Endothelial cell of umbilical vein (primary cell): ENCODE measurements at regions not wholly inside any gene's neighbourhood (a gene's known extent, or its start where the extent isn't known, plus 50 kb on each side); places are given as distances from the start of the nearest gene placed in this dataset.

Source experiments
- BruUV-seq: library from RNA; stranded (reverse); fragments of 400-500 nt; replicated peaks from 2 replicates; lab custom pipeline; 2021; lab: Mats Ljungman, UMichigan
- CTCF ChIA-PET: fragments of 300-600, 350-600 bp; sonication (Branson Sonifier 250); formaldehyde crosslinking; loops from one replicate; lab custom pipeline; 2021; ENCODE audit warnings: antibody characterized with exemption, inconsistent platforms; lab: Charles Lee
- POLR2A ChIA-PET: fragments of 300-600, 350-600 bp; sonication (Branson Sonifier 250); formaldehyde crosslinking; loops from one replicate; lab custom pipeline; 2021; ENCODE audit warnings: antibody characterized with exemption, inconsistent platforms; lab: Charles Lee
- DNase-seq: peaks from one replicate; pipeline ENCODE4 v3.0.0-alpha.2; 2011; ENCODE audit warnings: low read depth, low spot score
- FAIRE-seq: peaks from 2 replicates; lab custom pipeline; 2011; peaks lifted over from hg19 to GRCh38; lab: Jason Lieb, UNC
- H2AFZ ChIP-seq: 2 replicates; pipeline ENCODE4 v1.6.0; 2012; ENCODE audit warnings: low read depth, low read length, control low read depth, inconsistent platforms
- H3K27ac ChIP-seq: 2 replicates; pipeline ENCODE4 v1.5.1; 2011; ENCODE audit warnings: low read depth, mild to moderate bottlenecking, control low read depth, low read length, moderate library complexity; ENCODE audit not compliant: insufficient read depth
- H3K27me3 ChIP-seq, 2 experiments: 2 replicates each; pipeline versions ENCODE4 v1.6.0 to v1.6.1; 2011; ENCODE audit warnings: low read length in 2 of 2, mixed read lengths in 1 of 2; ENCODE audit not compliant: control insufficient read depth in 2 of 2, insufficient read depth in 2 of 2
- H3K36me3 ChIP-seq, 2 experiments: 2 replicates in 1 of 2; 3 replicates in 1 of 2; pipeline ENCODE4 v1.5.1; 2011; ENCODE audit warnings: low read length in 2 of 2, mild to moderate bottlenecking in 1 of 2, moderate library complexity in 1 of 2; ENCODE audit not compliant: control insufficient read depth in 2 of 2, insufficient read depth in 2 of 2; ENCODE audit errors: extremely low read depth in 1 of 2
- H3K4me1 ChIP-seq: 3 replicates; pipeline ENCODE4 v1.5.1; 2011; ENCODE audit warnings: mild to moderate bottlenecking, low read length; ENCODE audit not compliant: control insufficient read depth, insufficient read depth; ENCODE audit errors: extremely low read depth
- H3K4me2 ChIP-seq: 2 replicates; pipeline ENCODE4 v1.6.1; 2011; ENCODE audit warnings: low read length, control low read depth, mixed read lengths; ENCODE audit not compliant: insufficient read depth
- H3K4me3 ChIP-seq, 3 experiments: fragments of 200-600 bp in 1 of 3; sonication (generic), shearing (Covaris generic) in 1 of 3; replicated peaks in 1 of 3; 2 replicates each; pipeline ENCODE4 v1.5.1; 2011 to 2016; ENCODE audit warnings: control low read depth in 3 of 3, low read length in 3 of 3, mild to moderate bottlenecking in 2 of 3, inconsistent platforms in 1 of 3, low read depth in 1 of 3, moderate library complexity in 1 of 3; ENCODE audit not compliant: insufficient read depth in 1 of 3
- H3K79me2 ChIP-seq: 2 replicates; pipeline ENCODE4 v1.6.0; 2012; ENCODE audit warnings: low read length, inconsistent platforms; ENCODE audit not compliant: control insufficient read depth, insufficient read depth
- H3K9ac ChIP-seq: replicated peaks from 2 replicates; pipeline ENCODE3; 2011; ENCODE audit warnings: low read length, control low read depth; ENCODE audit not compliant: insufficient read depth; ENCODE audit errors: extremely low read depth
- H3K9me1 ChIP-seq: replicated peaks from 3 replicates; pipeline ENCODE4 v1.6.0; 2011; ENCODE audit warnings: mild to moderate bottlenecking, low read length; ENCODE audit not compliant: control insufficient read depth, insufficient read depth; ENCODE audit errors: extremely low read depth
- H3K9me3 ChIP-seq: replicated peaks from 2 replicates; pipeline ENCODE4 v1.5.1; 2012; ENCODE audit warnings: low read length, inconsistent platforms; ENCODE audit not compliant: control insufficient read depth, insufficient read depth
- H4K20me1 ChIP-seq: replicated peaks from 2 replicates; pipeline ENCODE3; 2011; ENCODE audit warnings: mild to moderate bottlenecking, low read length; ENCODE audit not compliant: control insufficient read depth, insufficient read depth; ENCODE audit errors: extremely low read depth
- CTCF ChIP-seq, 2 donors: IDR thresholded peaks; 1 replicate in 1 of 2; 2 replicates in 1 of 2; pipeline ENCODE4 v1.5.1; 2011; ENCODE audit warnings: low read length in 2 of 2, mild to moderate bottlenecking in 2 of 2, moderate library complexity in 2 of 2, control low read depth in 1 of 2, inconsistent platforms in 1 of 2, low read depth in 1 of 2; ENCODE audit not compliant: insufficient read depth in 1 of 2; ENCODE audit errors: extremely low read depth in 1 of 2
- EZH2 ChIP-seq: IDR thresholded peaks from 2 replicates; pipeline ENCODE4 v1.6.1; 2012; ENCODE audit warnings: borderline replicate concordance, low read depth, mild to moderate bottlenecking, moderate library complexity, low read length, inconsistent platforms; ENCODE audit not compliant: severe bottlenecking
- FOS ChIP-seq: IDR thresholded peaks from 2 replicates; pipeline ENCODE4 v1.6.1; 2011; ENCODE audit warnings: mild to moderate bottlenecking, low read length, moderate library complexity, borderline replicate concordance; ENCODE audit not compliant: insufficient read depth
- GATA2 ChIP-seq: IDR thresholded peaks from 2 replicates; pipeline ENCODE4 v1.7.0; 2011; ENCODE audit warnings: low read depth, mild to moderate bottlenecking, moderate library complexity, mixed read lengths, low read length; ENCODE audit not compliant: insufficient read length, insufficient read depth
- JUN ChIP-seq: IDR thresholded peaks from 2 replicates; pipeline ENCODE4 v1.6.1; 2011; ENCODE audit warnings: borderline replicate concordance, low read depth; ENCODE audit not compliant: insufficient read length, insufficient read depth
- MAX ChIP-seq: IDR thresholded peaks from 2 replicates; pipeline ENCODE4 v1.6.1; 2011; ENCODE audit not compliant: insufficient read depth, insufficient read length
- MYC ChIP-seq: IDR thresholded peaks from one replicate; pipeline ENCODE4 v1.6.1; 2011; ENCODE audit warnings: mild to moderate bottlenecking, low read depth, low read length
- POLR2A ChIP-seq: IDR thresholded peaks from 2 replicates; pipeline ENCODE4 v1.6.1; 2012; ENCODE audit warnings: low read depth, mild to moderate bottlenecking, control low read depth, low read length
- POLR2AphosphoS5 ChIP-seq: IDR thresholded peaks from 2 replicates; pipeline ENCODE4 v1.6.1; 2012; ENCODE audit warnings: low read depth, mild to moderate bottlenecking, control low read depth, low read length, moderate library complexity; ENCODE audit not compliant: insufficient read depth
- dilution Hi-C: fragments of 300-500 bp; cut with MboI; formaldehyde crosslinking; loops from one replicate; pipeline ENCODE4 v1.15.0; 2019; ENCODE audit warnings: low sequenced_read_pairs; ENCODE audit not compliant: extremely low pct_ligation_motif_present
- intact Hi-C: fragments of 100-400 bp; cut with micrococcal nuclease; formaldehyde crosslinking; loops from one replicate; pipeline ENCODE4 v1.10.0; 2022

- H3K9me3 ChIP-seq = no peaks in the 10 kb centered on the region
- no peak for FAIRE-seq
- DNase-seq = no peak
- no TSS peak for BruUV-seq
- H3K36me3 ChIP-seq = no peaks in the 10 kb centered on the region
- intact Hi-C loops = no loop called here
- no peaks in the 10 kb centered on the region for H3K79me2 ChIP-seq
- POLR2A ChIA-PET = no interaction called here
- dilution Hi-C loops = no loop called here
- no peaks in the 10 kb centered on the region for H3K9me1 ChIP-seq
- H2AFZ ChIP-seq = no peak overlapping the region
- no peaks in the 10 kb centered on the region for H3K4me1 ChIP-seq
- H3K27ac ChIP-seq = no peak overlapping the region
- no peak overlapping the region for H3K4me3 ChIP-seq
- CTCF ChIA-PET = no interaction called here
- TF ChIP-seq GATA2 (no peak), MAX (no peak)
- no peaks in the 10 kb centered on the region for H4K20me1 ChIP-seq
- H3K4me2 ChIP-seq = no peak overlapping the region
- no peaks in the 10 kb centered on the region for H3K27me3 ChIP-seq
- no peak overlapping the region for H3K9ac ChIP-seq
Measured at GRCh38 chr9:22528485-22528884, 81.9 kb downstream of the DMRTA1 start.

GRCh38 chr9:22529426-22530199, 83.0 kb downstream of the DMRTA1 start:
- Histone ChIP-seq H3K27me3 (no peaks in the 10 kb centered on the region), H4K20me1 (no peaks in the 10 kb centered on the region), H2AFZ (no peak overlapping the region), H3K9me3 (no peaks in the 10 kb centered on the region), H3K4me2 (no peak overlapping the region), H3K4me1 (no peaks in the 10 kb centered on the region), H3K9ac (no peak overlapping the region), H3K27ac (no peak overlapping the region), H3K4me3 (no peak overlapping the region), H3K36me3 (no peaks in the 10 kb centered on the region), H3K9me1 (no peaks in the 10 kb centered on the region), H3K79me2 (no peaks in the 10 kb centered on the region)
- no peak for TF ChIP-seq GATA2
- no peak for TF ChIP-seq JUN
- no peak for TF ChIP-seq MAX
- no peak for TF ChIP-seq EZH2
- TF ChIP-seq CTCF (IDR thresholded peaks at IDR 0.05; ENCODE audit: extremely low read depth in 1 of 2, insufficient read depth in 1 of 2, low read depth in 1 of 2, low read length in 2 of 2) = no peak
- no peak for TF ChIP-seq MYC
- no peak for TF ChIP-seq POLR2AphosphoS5
- no peak for TF ChIP-seq POLR2A
- no peak for TF ChIP-seq FOS
- dilution Hi-C loops (no loop called here), intact Hi-C loops (no loop called here)
- FAIRE-seq (no peak), DNase-seq (no peak)
- POLR2A ChIA-PET = no interaction called here
- CTCF ChIA-PET = no interaction called here
- no TSS peak for BruUV-seq
